Activated CD8-positive, alpha-beta T cell treated with anti-CD3 and anti-CD28 coated beads for 36 hours (primary cell): ENCODE measurements at regions not wholly inside any gene's neighbourhood (a gene's known extent, or its start where the extent isn't known, plus 50 kb on each side); places are given as distances from the start of the nearest gene placed in this dataset.

ENCODE experiments used
- ATAC-seq: fragments of 200-7000 bp; cut with Tn5 transposase; one replicate; pipeline ENCODE4 v1.10.0; 2021; ENCODE audit warnings: mild to moderate bottlenecking, moderate library complexity
- CTCF ChIA-PET: fragments of 350-600 bp; sonication (Branson Sonifier 250); formaldehyde crosslinking; loops from one replicate; lab custom pipeline; 2021; ENCODE audit warnings: antibody characterized with exemption; lab: Charles Lee
- POLR2A ChIA-PET: fragments of 350-600 bp; sonication (Branson Sonifier 250); formaldehyde crosslinking; loops from one replicate; lab custom pipeline; 2021; ENCODE audit warnings: antibody characterized with exemption; lab: Charles Lee
- DNase-seq: peaks from one replicate; pipeline ENCODE4 v3.0.0-alpha.2; 2020
- H3K27ac Mint-ChIP-seq: one replicate; pipeline ENCODE4 v1.8.0; 2021; ENCODE audit warnings: mild to moderate bottlenecking, mixed read lengths
- H3K27me3 Mint-ChIP-seq: one replicate; pipeline ENCODE4 v1.8.0; 2021; ENCODE audit warnings: mixed read lengths
- H3K36me3 Mint-ChIP-seq: one replicate; pipeline ENCODE4 v1.8.0; 2021; ENCODE audit warnings: low read depth, mixed read lengths
- H3K4me1 Mint-ChIP-seq: one replicate; pipeline ENCODE4 v1.8.0; 2021; ENCODE audit warnings: low read depth, mixed read lengths
- H3K4me3 Mint-ChIP-seq: one replicate; pipeline ENCODE4 v1.8.0; 2021; ENCODE audit warnings: mild to moderate bottlenecking, moderate library complexity, mixed read lengths
- H3K9me3 Mint-ChIP-seq: one replicate; pipeline ENCODE4 v1.8.0; 2021; ENCODE audit warnings: mixed read lengths
- CTCF ChIP-seq: fragments of 200-600 bp; IDR thresholded peaks from one replicate; pipeline ENCODE4 v1.8.0; 2022; ENCODE audit warnings: antibody characterized with exemption, mild to moderate bottlenecking
- intact Hi-C: fragments of 100-400 bp; cut with micrococcal nuclease; formaldehyde crosslinking; loops from one replicate; pipeline ENCODE4 v1.10.0; 2022

GRCh38 chr6:79302341-79302740, 67.9 kb upstream of the HMGN3 start:
- Mint-ChIP-seq H3K9me3 (no peaks in the 10 kb centered on the region), H3K27me3 (no peaks in the 10 kb centered on the region), H3K27ac (no peak overlapping the region), H3K36me3 (no peaks in the 10 kb centered on the region), H3K4me1 (no peaks in the 10 kb centered on the region), H3K4me3 (no peak overlapping the region)
- ChIA-PET POLR2A (no interaction called here), CTCF (no interaction called here)
- TF ChIP-seq CTCF = no peak
- intact Hi-C loops = no loop called here
- DNase-seq (no peak), ATAC-seq (no peak)

GRCh38 chr6:79301290-79301689, 66.8 kb upstream of the HMGN3 start:
- intact Hi-C loops = no loop called here
- TF ChIP-seq CTCF = no peak
- no peak overlapping the region for H3K27ac Mint-ChIP-seq
- ChIA-PET POLR2A (no interaction called here), CTCF (no interaction called here)
- H3K27me3 Mint-ChIP-seq = no peaks in the 10 kb centered on the region
- no peak overlapping the region for H3K4me3 Mint-ChIP-seq
- ATAC-seq = no peak
- no peaks in the 10 kb centered on the region for H3K9me3 Mint-ChIP-seq
- no peaks in the 10 kb centered on the region for H3K4me1 Mint-ChIP-seq
- no peaks in the 10 kb centered on the region for H3K36me3 Mint-ChIP-seq
- no peak for DNase-seq

GRCh38 chr6:79296211-79296610, 61.7 kb upstream of the HMGN3 start:
- Mint-ChIP-seq H3K27ac (no peak overlapping the region), H3K36me3 (no peaks in the 10 kb centered on the region), H3K4me3 (no peak overlapping the region), H3K4me1 (no peaks in the 10 kb centered on the region), H3K9me3 (no peaks in the 10 kb centered on the region), H3K27me3 (no peaks in the 10 kb centered on the region)
- no peak for TF ChIP-seq CTCF
- ATAC-seq (no peak), DNase-seq (no peak)
- CTCF ChIA-PET = no interaction called here
- intact Hi-C loops = no loop called here
- POLR2A ChIA-PET = no interaction called here
